ENCODE measurements at regions not wholly inside any gene's neighbourhood (a gene's known extent, or its start where the extent isn't known, plus 50 kb on each side); places are given as distances from the start of the nearest gene placed in this dataset.

DNA sequence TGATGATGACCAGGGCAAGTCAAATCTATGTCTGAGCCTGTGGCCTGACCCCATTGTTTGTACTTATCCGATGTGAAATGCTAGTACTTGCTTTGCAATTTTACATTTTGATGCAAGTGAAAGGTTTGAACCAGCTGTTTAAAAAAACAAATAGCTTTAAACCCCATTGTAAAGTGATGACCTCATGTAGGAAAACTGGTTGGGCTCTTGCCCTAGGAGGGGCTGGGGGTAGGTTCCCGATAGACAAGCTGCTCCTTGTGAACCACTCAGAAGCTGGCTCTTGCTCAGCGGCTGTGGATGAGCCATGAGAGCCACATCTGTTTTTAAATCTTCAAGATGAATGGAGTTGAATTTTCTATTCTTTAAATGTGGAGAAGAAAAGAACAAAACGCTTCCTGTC, 185.3 kb downstream of the WDR11 start:
- DNase-seq, result no peak

DNA sequence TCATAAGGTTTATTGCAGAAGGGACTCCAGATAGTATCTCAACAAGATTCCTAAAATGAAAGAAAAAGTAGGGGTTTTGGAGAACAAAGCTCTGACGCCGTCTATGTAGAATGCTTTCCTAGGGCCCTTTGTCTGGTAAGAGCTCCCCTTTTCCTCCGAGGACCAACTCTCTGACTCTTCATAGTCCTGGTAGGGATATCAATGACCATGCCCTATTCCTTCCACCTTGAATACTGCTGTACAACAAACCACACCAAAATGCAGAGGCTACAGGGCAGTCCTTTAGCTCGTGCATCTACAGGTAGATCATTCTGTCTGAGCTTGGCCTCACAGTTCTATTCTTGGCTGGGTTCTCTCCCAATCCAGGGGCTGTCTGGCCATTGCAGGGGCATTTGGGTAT, 190.3 kb downstream of the WDR11 start:
- no peak for DNase-seq

DNA sequence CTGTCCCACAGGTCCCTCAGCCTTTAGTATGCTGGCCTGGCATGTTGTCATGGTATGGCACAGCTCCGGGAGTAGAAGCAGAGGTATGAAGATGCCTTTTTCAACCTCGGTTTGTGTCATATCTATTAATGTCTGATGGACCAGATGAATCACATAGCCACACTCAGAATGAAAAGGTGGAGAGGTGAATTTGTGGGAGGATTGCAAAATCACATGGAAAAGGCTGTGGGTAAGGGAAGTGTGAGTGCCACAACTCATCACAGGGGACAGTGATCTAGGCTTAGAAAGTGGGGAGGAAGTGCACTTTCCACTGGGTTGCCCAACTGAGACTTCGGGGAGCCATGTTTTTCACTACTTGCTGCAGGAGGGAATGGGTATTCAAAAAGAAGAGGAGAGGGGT, 190.7 kb downstream of the WDR11 start:
- DNase-seq, result no peak

DNA sequence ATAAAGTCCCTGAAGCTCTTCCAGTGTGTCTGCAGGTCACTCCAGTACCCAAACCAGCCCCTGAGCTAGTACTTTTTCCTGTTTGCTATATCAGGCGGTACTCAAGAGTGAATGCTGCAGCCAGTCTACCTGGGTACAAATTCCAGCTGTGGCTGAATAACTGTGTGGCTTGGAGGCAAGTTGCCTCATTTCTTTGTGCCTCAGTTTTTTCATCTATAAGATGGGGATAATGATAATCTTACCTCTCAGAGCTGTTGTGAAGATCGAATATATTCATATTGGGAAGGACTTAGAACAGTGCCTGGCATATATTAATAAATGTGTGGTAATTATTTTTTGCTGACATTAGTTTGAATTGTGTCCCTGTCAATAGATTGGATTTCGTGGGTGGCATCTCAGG, 191.2 kb downstream of the WDR11 start:
- no peak for DNase-seq

DNA sequence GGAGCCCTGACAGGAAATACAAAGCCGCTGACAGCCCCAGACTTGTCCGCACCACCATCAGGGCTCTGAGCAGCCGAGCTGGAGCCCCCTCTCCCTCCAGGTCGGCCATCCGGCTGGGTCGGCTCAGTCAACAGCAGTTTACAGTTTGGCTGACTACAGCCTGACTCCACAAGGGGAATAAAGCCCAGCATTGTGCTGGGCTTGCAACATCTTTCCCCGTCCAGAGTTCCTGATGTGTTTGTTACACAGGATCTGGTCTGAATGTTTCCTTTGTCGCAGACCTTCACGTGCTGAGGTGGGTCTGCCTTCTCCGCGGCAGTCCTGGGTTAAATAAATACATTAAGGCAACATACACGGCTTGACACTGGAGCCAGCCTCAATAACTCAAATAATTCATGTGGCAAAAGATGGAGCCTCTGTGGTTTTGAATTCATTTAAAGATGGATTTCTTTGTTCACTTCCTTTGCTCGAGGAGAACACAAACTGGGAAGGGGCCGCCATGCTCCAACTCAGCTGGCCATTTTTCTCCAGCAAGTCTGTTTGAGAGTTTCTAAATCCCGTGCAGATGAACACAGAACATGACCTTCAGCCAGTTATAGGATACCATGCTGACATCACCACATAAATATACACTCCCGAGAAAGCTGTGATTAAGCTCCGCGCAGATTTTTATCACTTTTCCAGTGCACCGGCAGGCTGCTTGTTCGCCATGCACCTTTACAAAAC, 192.1 kb downstream of the WDR11 start:
- DNase-seq, result no peak

DNA sequence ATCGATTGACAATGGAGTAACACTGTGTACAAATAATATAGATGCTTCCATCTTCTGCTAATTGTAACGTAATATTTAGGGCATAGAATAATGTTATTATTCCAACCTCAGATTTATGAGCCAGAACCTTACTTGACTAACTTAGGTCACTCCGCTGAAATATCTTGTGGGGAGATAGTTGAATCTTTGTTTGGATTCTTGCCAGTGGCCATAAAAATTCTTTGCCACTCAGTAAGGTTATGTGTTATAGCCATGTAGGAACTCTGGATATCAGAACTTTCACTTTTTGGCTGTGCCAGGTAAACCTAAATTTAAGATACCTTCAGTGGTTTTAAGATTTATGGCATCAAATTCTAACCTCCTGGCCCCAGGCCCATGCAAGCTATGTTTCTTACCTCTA, 197.6 kb downstream of the WDR11 start:
- no peak for DNase-seq

DNA sequence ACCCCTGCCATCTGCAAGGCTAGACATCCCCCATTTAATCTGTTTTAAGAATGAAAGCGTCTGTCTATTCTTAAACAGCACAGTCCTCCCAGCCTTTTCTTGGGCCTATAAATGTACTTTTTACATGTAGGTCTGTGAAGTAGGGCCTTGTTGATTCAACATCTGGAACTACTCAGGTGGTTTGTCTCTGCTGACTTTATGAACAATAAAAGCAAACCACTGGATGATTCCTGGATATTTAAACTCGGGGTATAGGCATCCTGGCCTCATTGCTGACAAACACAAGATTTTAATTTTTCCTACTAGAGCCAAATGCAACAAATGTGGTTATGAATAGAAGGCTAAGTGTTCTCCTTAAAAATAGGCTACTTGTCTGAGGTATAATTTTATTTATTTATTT, 198.3 kb downstream of the WDR11 start:
- no peak for DNase-seq

DNA sequence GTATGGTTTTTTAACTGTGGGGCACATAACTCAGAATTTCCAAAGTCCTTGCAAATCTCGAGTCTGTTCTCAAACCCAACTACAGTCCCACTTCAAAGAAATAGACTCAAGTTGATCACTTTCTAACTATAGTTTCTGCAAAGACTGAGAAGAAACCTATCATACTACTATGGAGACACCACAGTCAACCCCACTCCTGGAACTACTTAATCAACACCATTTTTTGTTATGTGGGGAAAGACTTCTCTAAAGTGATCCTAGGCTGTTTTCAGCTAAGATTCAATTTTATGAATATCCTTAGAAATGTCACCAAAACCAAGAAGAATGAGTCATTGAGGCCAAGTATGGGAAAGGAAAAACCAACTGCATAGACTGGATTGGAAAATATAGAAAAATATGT, 198.8 kb downstream of the WDR11 start:
- DNase-seq, result no peak

DNA sequence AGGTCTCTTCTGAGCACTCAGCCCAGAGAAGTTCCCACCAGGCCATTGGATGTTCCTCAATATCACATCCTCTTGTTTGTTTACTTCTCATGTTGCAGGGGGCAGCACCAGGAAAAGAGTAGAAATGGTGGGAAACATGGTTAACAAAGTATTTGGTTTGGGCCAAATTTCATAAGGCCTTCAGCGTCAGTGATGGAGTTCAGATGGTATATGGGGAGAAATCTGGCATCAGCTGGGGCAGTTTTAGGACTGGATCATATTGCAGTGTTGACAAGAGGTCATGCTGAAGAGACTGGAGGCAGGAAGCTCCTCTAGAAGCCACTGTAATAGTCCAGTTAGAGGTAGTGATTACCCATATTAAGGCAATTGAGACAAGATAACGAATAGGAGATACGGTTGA, 200.0 kb downstream of the WDR11 start:
- DNase-seq, result no peak

DNA sequence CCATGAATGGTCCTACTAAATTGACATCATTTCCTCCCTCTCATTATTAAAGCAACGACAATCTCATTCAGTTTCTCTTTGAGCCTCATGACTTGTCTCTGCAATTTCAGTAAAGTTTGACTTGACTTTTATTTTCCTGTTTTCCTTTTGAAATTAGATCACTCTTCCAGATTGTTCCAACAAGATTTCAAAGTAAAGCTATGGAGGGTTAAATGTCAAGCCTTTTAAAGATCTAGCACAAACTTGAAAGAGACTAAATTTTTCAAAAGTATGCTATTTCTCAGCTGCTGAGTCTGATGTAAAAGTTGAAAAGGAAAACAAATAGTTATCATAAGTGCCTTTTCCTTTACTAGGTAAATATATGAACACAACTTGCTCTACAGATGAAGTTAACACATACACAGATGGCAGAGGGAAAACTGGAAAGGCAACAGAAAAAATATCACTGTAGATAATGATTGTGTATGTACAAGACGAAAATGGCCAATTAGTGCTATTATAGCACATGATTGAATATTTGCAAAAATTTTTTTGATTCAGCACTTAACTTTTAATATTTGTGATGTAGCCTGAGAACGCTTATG, 200.6 kb downstream of the WDR11 start:
- DNase-seq, result no peak

DNA sequence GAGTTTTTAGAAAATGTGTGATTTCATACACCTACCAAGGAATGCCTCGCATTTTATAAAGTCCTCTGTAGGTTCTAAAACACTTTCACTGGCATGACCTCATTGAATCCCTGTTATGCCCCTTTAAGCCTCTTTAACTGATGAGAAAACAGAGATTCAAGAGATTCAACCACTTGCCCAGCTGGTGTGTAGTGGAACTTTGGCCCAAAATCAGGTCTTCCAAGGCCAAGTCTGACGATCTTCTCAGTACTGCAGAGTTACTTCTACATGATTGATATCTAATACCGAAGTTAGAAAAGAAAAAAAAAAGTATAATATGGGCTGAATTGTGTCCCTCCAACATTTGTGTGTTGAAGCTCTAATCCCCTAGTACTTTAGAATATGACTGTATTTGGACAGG, 202.0 kb downstream of the WDR11 start:
- DNase-seq, result no peak

DNA sequence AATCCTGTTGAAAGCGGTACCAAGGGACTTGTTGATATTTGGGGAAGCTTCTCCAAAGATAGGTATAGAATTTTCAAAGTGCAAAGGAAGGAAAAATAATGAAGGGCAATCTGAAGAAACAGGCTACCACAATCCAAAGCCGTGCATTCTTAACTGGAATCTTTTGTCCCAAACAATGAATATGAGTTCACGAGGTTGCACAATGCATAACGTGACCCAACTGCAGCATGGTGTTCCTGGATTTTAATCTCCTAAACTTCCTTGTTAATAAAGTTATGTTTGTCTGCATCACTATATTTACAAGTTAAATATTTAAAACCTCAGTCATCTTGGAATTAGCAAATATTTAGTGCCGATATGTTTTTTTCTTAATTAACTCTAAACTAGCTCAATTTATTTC, 203.7 kb downstream of the WDR11 start:
- no peak for DNase-seq

DNA sequence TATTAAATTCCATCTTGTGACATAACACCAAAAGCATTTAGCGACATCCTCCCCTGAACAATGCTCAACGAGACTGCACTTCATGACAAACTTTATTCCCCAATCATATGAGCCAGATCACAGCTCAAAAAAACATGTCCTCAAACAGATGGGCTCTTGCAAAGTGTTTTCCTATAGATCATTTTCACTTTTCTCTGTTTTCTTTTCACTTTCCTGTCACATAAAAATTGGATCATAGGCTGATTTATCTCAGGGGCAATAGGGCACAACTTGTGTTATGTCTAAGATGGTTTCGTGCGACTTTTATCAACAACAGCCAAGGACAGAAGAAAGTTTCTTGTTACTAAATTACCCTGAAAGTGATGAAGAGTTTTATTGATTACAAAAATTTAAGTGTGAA, 206.1 kb downstream of the WDR11 start:
- DNase-seq, result no peak

DNA sequence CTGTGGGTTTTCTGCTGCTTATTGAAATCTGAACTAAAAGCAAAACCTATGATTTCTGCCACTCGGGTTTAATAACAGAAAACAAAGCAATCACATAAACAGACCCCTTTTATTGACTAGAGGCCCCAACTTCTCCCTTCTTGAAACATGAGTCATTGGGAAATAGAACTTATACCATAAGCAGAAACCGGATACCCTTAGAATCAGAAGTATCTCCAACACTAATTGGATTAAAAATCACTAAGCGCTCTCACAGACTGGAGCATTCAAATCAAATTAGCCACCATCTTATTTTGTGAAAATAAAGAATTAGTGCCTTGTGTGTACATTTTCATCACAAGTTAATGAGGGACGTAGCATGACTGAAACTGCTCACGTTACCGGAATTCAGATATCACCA, 206.9 kb downstream of the WDR11 start:
- no peak for DNase-seq

DNA sequence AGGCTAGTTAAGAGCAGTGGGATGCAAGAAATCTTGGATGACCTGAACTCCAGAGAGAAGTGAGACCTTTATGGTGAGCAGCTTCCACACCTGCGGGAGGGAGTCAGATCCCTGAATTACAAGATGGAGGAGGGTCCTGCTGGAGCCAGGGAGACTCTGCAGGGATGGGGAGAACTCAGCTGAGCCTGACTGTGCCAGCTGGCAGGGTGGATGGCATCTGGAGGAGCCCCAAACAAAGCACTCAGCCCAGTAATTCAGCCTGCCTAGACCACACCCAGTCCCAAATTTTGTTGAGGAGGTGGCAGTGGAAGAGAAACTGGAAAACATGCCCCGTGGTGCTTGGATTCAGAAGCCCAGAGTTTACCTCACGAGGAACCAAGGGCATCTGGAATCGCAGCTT, 208.2 kb downstream of the WDR11 start:
- no peak for DNase-seq

DNA sequence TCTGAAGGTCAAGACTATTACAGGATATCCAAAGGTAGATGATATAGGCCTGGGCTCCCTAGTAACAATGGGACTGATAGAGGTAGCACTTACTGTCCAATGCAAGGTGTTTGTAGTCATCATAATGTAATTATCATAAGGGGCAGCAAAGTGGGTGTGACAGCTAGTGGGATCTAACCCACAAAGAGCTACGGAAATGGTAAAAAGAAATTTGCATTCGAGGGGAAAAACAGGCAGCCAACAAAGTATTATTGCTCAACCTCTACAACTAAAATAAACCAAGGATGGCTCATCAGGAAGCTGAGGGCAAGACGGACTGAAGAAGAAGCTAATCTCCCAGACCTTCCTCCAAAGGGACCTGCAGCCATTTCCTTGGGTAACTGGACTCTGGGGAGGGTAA, 211.0 kb downstream of the WDR11 start:
- DNase-seq, result no peak

DNA sequence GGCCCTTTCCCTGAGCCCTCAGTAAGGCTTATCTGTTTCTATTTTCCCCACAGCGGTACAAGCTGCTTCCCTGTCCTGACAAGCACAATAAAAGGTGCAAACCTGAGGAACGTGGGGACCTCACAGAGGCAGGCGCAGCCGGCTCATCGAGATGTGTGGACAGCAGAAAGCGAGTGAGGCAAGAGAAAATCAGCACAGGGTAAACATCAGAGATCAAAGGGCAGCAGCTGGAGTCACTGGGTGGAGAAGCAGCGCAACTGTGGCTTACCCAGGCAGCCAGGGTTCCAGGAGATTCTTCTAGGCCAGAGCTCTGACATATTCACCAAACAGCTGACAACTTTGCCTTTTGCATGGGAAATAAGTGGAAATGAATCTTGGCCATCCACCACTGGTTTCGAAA, 212.6 kb downstream of the WDR11 start:
- DNase-seq, result no peak

DNA sequence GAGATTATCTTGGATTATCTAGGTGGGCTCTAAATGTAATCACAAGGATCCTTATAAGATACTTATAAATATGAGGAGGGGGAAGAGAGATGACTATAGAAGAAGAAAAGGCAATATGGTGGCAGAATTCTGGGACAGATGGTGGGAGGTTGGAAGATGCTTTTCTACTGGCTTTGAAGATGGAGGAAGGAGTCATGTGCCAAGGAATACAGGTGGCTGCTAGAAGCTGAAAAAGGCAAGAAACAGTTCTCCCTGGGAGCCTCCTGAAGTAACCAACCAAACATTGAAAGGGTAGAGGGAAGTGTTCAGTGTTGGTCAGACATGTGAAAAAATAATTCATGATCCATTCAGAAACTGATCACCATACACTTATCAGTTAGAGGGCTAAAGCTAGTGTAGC, 213.3 kb downstream of the WDR11 start:
- DNase-seq, result no peak

DNA sequence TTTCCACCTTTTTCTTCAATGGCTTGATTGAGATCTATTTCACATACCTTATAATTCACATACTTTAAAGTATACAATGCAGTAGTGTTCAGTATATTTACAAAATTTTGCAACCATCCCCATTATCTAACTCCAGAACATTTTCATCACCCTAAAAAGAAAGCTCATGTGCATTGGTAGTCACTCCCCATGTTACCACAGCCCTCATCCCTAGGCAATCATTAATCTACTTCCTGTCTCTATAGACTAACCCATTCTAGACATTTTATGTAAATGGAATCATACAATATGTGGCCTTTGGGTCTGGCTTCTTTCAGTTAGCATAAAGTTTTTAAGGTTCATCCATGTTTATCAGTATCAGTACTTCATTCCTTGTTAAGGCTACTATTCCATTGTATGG, 214.2 kb downstream of the WDR11 start:
- no peak for DNase-seq

DNA sequence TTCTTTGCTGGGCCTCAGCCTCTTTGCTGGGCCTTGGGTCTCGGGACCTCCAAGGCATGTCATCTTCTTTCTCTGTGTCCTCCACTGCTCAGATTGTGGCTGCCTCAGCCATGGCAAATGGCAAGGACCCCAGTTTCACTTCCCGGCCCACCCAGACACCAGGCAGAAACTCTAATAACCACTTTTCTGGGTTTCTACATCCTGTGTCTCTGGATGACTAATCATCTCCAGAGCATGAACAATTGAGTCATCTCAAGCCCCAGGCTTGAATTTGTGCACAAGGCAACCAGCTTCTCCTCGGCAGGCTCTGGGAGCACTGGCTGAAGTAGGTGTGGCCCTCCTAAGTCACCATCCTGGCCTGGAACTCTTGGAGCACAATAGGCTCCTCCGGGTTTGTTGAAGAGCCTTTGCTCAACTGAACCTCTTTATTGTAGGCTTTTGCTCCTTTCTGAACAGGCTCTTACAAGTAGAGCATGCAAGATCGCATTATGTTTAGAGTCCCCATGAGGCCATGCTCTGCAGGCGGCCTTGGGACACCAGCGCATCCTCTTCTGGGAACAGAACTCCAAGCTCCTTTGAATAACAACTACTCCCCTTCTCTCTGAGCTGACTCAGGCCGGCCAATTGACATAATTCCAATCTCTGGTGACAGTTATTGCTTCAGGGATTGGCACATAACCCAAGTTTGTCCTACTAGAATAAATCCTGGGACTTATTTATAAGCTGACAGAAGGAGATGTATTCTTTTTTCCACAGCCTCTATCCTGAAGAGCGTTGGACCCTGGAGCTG, 218.1 kb downstream of the WDR11 start:
- peak; percentile 48 for DNase-seq

DNA sequence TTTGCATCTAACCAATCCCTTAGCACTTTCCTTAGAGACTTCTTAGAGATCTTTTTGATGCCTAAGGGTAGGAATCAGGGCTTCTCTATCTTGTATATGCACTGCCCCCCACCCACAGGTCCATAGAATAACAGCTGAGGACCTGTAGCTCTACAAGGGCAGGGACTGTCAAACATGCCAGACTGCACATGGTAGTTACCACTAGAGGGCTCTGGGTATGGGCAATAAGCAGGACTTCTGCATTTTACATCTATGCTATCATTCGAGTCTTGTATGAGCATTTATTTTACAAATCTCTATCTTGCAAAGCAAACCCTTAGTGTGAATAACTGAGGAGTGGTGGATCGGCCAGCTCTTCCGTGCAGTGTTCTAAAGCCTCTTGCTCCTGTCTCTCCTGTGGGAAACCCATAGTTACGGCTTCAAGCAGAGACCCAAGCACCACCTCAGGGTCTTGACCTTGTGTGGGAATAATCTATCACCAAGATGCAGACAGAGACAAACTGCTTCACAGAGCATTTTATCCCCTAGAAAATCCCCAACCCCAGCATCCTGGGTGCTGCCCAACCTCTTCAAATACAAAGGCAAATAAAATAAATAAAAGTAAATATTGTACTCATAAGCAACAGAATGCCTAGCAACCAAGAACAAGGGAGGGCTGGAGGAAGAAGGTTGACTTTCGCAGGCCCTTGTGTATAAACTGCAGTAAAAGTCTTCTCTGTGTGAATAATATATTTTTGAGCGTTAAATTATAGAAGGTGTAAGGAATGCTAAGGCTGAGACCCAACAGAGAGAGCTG, 219.3 kb downstream of the WDR11 start:
- DNase-seq, result peak; percentile 11

DNA sequence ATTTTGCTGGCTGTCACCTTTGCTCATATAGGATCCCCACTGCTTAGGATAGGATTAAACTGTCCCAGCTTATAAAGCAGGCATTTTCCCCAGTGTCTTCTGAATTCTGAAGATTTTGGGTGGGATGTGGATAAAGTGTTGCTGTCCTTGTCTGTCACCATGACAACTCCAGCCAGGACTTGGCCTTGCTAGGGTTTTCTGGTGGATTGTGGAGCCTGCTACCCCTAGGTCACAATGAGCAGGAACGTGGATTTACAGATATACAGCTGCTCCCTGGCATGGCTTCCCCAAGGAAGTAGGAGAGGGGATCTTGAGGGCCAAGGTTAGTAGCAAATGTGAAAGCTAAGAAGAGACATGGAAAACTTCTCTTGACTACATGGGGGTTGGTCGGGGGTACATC, 220.7 kb downstream of the WDR11 start:
- no peak for DNase-seq

DNA sequence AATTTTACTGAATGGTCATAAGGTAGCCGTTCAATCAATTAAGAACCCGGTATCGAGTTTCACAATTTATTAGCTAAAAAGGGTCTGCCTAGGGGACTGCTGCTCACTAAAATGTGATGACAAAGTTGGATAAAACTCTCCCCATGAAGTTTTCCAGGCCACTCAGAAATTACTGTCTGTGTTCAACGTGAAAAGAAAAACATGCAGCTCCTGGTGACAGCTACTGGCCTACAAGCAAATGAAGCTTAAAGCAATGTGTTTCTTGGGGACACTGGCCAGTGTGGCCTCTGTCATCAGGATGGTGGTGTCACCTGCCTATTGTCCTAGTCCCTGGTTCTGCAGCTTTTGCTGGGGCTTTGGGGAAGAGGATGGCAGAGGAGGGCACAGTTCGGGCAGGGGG, 222.6 kb downstream of the WDR11 start:
- DNase-seq, result no peak
